Activated T-cell treated with anti-CD3 and anti-CD28 coated beads for 48 hours (primary cell): ENCODE measurements at regions not wholly inside any gene's neighbourhood (a gene's known extent, or its start where the extent isn't known, plus 50 kb on each side); places are given as distances from the start of the nearest gene placed in this dataset.

ENCODE experiments used
- DNase-seq: peaks from one replicate; pipeline ENCODE4 v3.0.0-alpha.2; 2020; ENCODE audit warnings: low read depth

DNA sequence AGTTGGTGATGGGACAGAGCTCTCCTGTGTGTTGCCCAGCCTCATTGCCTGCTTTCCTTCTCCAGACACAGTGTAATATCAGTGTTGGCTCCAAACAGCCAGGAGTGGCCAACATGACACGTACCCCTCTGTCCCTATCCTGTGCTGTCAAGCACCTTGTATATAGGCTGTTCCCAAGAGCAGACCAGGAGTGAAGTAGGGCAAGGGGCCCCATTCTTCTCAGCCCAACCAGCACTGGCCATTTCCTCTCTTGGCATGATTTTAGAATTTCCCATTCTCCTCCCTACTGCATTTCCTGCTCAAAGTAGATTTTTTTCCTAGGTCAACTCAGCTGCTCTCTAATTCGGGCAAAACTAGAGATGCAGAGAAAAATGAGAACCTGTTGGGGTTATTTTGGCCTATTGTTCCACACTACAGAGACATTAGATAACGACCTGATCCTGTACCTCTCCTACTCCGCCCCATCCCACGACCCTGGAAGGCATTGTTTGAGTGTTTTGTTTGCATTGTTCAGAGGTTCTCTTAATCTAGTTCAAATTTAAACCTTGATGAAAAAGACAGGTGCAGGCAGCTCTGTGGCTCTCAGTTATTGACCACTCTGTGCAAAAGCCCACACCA lies 95.6 kb downstream of the RASSF10 start:
- no peak for DNase-seq

DNA sequence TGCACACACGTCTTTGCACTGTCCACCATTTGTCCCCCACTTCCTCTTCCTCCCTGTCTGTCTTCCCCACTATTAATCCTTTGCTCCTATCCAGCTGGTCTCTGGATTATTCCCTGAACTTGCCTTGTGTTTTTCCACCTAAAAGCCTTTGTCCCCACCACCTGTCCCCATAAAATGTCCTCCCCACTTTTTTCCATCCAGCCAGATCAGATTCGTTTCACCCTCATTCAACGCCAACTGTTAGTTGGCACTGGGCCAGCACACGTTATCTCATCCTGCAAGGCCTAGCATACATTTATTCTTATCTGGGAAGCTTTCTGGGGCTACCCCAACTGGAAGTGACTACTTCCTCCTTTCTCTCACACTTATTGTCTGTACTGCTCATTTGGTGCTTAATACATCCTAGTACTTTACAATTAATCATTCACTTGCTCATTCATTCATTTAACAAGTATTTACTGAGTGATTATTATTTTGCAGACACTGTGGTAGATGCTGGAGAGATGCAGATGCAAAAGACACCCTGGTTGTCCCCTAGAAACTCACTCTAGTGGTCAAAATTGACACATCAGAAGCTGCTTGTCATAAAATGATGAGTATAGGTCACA lies 96.2 kb downstream of the RASSF10 start:
- DNase-seq = no peak

DNA sequence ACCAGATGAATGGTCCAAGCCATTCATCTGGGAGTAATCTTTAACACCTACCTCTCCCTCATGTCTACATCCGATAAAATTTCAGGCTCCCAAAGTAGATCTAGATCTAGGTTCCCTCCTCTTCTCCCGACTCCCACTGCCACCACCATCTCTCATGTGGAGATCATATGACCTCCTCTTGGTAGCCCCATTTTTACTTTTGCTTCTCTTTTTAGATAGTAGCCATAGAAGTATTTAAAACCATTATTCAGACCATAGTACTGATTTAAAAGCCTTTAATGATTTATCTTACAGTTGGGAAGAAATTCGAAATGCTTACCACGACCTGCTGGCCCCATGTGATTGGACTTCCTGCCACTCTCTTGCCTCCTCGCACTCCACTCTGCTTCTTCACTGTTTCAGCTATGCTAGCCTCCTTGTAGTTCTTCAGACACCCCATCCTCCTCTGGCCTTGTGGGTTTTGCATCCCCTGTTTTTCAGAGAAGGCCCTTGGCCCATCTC lies 98.5 kb downstream of the RASSF10 start:
- DNase-seq = no peak

DNA sequence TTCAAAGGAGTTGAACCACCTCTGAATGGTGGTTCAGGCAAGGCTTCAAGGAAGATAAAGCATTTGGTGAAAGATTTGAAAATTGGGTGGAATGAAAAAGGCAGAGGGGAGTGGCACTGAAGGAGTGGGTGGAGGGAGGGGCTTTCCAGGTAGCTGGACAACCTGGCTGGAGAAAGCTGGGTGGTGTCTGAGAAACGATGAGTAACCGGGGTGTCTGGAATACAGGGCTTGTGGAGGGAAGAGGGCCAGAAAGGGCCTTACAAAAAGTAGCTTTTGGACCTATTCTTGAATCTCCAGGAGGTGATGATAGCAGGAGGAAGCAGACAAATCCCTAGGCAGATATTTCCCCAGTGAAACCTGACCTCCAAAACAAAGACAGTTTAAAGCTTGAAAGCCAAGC lies 99.3 kb downstream of the RASSF10 start:
- DNase-seq = no peak

DNA sequence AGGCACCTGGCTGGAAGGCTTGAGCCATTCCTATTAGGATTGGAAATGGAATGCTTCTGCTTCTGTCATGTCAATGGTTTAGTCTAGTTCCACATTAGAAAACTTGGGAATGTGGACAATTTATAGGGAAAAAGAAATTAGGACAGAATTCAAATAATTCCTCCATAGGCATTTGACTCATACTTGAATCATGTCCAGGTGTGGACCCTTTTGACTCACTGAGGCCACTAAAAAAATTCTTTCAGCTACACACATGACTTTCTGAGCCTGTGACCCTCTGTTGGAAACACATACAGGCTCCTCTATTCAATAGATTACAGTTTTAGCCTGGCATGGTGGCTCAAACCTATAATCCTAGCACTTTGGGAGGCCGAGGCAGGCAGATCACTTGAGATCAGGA lies 100.5 kb downstream of the RASSF10 start:
- DNase-seq = no peak

DNA sequence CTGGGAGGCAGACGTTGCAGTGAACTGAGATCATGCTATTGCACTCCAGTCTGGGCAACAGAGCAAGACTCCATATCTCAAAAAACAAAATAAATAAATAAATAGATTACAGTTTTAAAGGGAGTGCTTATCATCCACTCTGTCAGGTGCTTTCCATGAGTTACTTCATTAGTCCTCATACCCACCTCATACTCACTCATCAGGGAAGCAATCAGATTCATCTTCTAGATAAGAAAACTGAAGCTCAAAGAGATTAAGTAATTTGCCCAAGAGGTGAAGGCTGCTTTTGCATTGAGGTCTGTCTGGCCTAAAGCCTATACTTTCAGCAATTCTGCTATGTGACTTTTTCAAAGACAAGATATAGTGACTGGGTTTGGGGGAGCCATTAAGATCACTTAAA lies 101.0 kb downstream of the RASSF10 start:
- DNase-seq = no peak

DNA sequence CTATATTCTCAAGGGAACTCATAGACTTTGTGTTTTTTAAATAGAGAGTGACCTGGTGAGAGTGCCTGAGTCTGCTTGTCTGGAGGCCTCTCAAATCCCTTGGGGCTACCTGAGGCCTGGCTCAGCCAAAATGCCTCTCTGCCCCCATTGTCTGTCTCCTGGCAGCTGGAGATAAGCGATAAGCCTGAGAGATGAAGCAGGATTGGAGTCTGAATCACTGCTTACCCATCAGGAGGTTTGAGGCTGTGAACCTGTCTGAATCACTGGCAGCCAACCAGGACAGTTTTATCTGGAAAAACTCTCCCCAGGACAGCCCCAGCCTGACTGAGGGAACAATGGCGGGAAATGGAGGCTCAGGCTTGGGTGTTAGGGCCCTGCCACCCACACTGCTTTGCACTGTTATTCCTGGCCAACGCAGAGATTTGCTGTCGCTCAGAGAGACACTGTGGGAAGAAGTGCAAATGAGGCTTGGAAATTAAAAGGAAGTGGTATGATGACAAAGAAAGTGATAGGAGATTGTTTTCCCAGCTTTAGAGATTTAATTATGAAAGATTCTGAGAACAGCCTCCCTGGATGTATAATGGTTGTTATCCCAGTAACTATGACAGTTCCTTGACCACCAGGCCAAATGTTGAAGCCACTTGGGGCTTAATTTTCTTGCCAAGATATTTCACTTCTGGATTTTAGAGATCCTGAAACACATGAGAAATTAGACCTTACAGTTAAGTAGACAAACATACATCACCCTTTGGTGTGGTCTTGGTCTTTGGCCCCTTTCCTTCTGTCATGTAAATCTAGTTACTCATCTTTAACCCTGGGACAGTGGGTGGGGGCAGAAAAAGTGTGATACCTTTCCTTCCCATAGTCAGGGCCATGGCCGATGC lies 102.1 kb downstream of the RASSF10 start:
- no peak for DNase-seq

DNA sequence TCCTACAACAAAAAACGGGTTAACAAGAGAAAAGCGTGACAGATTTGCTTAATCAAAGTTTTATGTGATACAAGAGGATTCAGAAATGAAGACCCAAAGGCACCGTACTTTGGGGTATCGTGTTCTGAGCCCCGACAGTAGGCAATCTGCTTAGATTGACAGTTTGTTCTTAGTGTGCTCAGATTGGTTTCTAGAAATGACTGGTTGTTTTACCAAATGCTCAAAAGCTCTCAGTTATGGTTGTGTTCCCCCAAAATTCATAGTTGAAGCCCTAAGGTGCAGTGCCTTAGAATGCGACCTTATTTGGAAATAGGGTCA lies 102.7 kb downstream of the RASSF10 start:
- no peak for DNase-seq

DNA sequence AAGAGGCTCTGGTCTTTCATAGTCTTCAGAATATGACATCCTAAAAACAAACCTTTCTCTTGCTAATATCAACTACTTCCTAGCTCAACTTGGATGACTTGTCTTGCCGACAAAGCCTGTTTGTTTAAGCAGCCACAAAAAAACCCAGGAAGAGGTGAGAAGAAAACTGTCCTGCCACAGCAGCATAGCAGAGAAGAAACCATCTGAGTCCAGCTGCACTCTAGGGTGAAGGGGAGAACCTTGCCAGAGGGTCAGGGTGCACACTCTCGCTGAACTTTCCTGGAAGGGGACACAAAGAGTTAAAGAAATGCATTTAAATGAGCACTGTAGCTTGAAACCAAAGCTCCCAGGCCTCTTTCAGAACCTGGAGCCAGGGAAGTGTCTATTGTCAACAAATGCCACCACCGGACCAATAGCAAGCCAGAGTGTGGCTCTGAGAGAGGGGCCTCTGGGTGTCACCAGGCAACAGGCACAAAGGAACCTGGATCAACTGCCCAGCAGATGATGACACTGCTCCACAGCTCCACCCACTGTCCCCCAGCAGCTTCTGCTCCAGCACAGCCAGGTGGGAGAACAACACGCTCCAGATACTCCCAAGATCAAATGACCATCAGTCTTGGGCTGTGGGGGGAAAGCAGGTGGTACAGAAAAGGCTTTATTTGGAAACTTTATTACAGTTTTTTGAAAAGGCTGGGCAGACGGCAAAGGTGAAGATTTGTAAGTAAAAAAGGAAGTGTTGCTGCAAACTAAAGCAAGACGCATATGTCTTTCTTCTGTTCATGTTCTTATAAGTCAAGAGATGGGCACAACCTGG lies 105.7 kb downstream of the RASSF10 start:
- DNase-seq = no peak

DNA sequence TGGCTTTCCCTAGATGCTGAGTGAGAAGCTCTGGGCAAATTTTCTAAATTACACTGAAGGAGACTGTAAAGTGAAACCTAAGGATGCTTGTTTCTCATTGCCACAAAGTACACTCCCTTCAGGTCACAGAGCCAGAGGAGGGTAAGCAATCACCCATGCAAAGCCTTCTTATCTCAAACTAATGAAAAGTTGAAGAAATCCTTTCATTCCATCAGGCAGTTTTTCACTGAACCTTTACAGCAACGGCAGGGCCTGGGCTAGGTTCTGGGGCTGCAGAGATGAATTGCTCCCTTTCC lies 106.2 kb downstream of the RASSF10 start:
- DNase-seq = no peak

DNA sequence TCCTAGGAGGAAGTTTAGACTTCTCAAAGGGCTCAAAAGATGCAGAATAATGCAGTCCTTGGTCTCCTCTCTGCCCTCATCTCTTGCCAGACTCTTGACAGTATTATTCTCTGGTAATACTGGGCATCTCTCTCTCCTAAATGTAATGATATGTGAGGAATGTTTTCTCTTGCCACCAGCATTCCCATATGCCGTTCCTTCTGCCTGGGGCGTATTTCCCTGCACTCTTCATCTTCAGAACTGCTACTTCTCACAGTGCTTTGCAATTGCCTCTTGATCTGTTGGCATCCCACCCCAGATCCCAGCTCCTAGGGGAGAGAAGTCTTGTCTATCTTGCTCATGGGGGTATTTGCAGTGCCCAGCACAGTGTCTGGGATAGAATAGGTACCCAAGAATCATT lies 107.4 kb downstream of the RASSF10 start:
- no peak for DNase-seq

DNA sequence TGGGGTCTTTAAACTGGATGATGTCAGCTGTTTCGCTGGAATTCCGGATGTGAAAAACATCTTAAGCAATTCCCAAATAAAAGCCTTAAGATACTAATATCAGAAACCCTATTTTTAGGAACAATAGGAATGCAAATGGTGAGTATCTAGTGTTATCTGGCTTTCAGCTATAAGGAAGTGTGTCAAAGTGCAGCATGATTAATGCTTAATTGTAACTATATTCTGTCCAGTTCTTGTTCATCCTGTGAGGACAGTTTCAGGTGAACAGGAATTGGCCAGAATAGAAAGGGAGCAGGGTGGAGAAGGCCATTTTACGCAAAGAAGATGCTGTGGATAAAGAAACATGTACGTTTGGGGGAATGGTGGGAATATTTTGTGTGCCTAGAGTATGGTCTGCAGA lies 108.2 kb downstream of the RASSF10 start:
- DNase-seq = no peak

DNA sequence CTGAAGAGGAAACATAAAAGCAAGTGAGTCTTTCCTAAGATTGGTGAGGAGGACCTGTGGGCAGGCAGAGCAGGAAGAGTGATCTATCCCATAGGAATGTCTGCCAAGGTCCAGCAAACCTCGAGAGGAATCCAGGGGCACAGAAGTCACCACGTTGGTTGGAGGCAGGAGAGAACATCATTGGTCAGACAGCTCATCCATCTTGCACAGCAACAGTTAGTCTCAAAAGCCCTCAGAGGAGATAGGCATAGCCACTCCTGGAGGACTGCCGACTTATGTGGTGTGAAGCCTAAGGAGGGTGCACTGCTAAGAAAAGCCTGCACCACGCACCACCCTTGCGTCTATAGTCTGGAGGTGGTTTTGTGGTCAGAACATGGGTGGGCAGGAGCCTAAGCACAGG lies 109.1 kb downstream of the RASSF10 start:
- DNase-seq = no peak

DNA sequence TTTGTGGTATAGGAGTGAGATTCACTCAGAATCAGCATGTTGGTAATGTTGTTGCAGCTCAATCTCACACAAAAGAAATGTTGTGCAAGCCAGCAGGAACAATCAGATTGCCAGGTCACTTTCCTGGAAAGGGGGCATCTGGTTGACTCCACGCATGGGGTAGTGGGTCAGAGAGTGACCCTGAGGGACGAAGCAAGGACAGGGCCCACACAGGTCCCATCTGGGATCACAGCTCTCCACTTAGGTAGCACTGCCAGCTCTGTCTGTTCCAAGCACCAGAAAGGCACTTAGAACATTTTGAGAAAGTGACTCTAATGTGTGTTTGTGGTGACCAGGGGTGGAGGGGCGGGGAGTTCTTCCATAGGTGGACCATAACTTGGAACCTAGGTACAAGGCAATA lies 109.5 kb downstream of the RASSF10 start:
- no peak for DNase-seq

DNA sequence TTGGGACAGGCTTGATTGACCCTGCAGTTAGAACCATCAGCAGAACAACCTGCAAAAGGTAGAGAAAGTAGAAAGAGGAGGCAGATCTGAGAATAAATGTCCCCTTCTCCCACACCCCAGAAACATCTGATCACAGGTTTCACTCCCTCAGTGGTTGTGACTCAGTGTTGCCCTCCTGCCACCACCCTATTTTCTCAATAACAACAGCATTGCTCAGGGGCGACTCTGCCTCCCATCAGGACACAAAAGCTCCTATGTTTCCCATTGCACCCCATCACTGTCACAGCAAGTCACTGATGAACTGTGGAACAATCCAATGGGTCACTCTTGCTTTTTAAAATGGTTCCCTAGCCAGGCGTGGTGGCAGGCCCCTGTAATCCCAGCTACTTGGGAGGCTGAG lies 110.2 kb downstream of the RASSF10 start:
- DNase-seq = no peak

DNA sequence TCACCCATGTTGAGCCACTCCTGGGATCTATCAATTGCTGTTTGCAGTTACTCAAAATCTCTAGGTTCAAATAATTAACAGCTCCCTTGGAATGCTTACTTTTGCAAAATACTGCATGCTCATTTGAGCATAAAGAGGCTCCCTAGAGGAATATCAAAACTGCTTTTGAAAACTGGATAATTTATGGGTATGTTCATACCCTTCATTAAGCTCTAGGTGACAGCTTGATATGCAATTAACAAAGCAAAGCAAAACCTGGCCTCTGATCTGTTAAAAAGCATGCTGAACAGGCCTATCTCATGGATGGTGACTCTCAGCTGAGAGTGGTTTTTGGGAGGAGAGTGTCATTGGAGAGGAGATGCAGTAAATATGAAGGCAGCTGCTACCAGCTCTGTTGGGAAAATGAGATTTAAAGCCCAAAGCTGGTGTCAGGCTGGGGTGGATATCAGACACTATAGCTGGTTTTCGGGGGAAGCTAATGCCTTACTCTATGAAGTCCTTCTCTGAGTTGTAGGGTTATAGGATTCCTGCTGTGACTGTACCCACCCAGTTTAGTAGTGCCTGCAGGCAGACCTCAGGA lies 110.9 kb downstream of the RASSF10 start:
- DNase-seq = no peak

DNA sequence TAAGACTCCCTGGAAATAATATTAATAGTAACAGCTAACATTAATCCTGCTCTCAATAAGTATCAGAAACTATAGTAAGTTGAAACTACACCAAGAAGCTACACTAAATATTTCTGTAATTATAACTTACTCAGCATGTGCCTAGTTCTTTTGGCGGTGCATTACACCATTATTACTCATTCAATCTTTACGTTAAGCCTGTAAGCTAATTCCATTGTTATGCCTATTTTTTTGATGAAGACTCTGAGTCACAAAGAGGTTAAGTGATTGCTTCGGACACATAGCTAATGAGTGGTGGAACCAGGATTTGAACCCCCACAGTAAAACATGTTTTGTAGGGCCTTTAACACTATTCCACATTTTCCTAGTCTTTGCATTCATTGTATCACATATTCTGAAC lies 111.6 kb downstream of the RASSF10 start:
- no peak for DNase-seq

DNA sequence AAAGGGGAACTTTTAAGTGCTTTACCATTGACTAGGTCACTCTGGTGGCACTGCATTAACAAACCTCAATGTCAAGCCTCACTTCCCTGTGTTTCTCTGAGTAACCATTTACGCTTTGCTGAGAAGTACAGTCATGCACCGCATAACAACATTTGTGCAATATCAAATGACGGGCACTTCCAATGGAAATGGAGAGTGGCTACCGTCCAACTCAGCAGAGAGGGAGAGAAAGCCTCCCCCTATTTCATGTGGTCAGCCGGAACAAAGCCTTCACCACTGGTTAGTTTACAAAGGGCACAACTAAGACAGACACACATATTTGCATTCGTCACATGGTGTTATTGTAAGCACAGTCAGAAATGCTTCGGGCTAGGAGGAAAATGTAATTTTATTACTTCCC lies 117.3 kb downstream of the RASSF10 start:
- no peak for DNase-seq

DNA sequence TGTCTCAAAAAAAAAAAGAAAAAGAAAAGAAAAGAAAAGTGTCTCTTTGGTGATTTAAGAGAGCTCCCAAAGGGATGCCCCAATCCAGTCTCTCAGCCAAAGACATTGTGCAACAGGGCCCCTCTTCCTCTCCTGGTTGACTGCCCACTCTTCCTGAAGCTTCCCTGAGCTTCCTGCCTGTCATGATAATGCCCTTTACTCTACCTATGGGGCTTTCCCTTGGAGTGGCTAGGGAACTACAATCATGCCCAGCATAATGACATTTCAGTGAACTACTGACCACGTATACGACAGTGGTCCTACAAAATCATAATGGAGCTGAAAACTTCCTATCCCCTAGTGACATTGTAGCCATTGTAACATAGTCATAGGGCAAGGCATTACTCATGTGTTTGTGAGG lies 118.0 kb downstream of the RASSF10 start:
- DNase-seq = no peak

DNA sequence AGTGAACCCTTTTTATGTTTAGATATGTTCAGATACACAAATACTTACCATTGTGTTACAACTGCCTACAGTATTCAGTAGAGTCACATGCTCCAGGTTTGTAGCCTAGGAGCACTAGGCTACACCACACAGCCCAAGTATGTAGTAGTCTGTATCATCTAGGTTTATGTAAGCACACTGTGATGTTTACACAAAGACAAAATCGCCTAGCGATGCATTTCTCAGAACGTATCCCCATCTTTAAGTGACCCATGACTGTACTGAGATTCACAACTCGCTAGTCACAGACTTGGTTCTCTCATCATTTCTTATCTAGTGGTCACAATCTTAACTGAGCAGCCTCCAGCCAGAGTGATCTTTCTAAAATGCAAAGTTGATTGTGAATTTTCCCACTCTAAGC lies 119.2 kb downstream of the RASSF10 start:
- DNase-seq = no peak

DNA sequence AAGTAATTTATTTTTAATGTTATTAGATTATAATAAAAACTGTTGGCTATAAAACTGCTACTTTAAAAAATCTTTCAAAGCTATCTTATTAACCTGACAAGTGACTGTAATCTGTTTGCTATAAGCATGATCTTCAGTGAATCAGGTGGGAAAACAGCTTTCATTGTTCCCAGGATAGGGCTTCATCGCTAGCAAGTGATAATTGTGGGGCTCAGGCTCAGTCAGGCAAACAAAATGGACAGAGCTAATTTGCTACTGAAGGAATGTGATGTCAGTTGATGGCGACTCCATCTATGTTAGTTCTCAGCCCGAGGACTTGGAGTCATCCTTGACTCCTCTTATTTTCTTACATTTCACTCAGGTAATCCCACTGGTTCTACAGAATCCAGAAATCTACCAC lies 125.0 kb downstream of the RASSF10 start:
- no peak for DNase-seq

DNA sequence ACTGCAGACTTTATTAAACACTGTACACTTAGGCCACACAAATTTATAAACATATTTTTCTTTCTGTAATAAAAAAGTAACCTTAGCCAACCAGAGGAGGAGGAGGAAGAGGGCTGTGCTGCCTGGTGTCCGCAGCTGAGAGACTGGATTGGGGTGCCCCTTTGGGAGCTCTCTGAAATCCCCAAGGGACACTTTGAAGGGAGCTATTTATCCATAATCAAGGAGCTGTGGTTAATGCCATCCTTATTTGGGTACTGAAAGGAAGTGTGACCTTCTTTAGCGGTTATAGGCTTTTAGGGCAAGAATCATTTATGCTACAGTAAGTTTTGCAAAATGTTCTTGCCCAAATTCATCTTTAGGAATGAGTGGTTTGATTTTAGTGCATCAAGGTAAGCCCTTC lies 125.8 kb downstream of the RASSF10 start:
- DNase-seq = no peak
